Neural progenitor cell (in vitro differentiated cells): ENCODE measurements at regions not wholly inside any gene's neighbourhood (a gene's known extent, or its start where the extent isn't known, plus 50 kb on each side); places are given as distances from the start of the nearest gene placed in this dataset.
"Not testable (repeated sequence)": the region's sequence is repeated elsewhere in the genome, so short reads cannot be mapped to it uniquely, and the experiment has no call there.

ENCODE experiments used
- DNase-seq: peaks from one replicate; pipeline ENCODE4 v3.0.0-alpha.2; 2016; ENCODE audit warnings: low spot score
- H2AFZ ChIP-seq: fragments of 200-600 bp; sonication (generic); replicated peaks from 2 replicates; pipeline ENCODE4 v1.6.1; 2016; ENCODE audit warnings: antibody characterized with exemption
- H3F3A ChIP-seq: fragments of 200-600 bp; sonication (generic); 2 replicates; pipeline ENCODE4 v1.6.1; 2016; ENCODE audit warnings: antibody characterized with exemption, low read depth
- H3K27ac ChIP-seq: fragments of 200-600 bp; sonication (generic); 2 replicates; pipeline ENCODE4 v1.5.1; 2016; ENCODE audit warnings: mild to moderate bottlenecking
- H3K27me3 ChIP-seq: fragments of 200-600 bp; sonication (generic); 2 replicates; pipeline ENCODE4 v1.6.1; 2016; ENCODE audit warnings: mild to moderate bottlenecking, moderate library complexity
- H3K36me3 ChIP-seq: fragments of 200-600 bp; sonication (generic); 2 replicates; pipeline ENCODE4 v1.5.1; 2016
- H3K4me1 ChIP-seq: fragments of 200-600 bp; sonication (generic); 2 replicates; pipeline ENCODE4 v1.6.1; 2016; ENCODE audit warnings: mixed run types
- H3K4me2 ChIP-seq: fragments of 200-600 bp; sonication (generic); 2 replicates; pipeline ENCODE4 v1.6.1; 2016
- H3K4me3 ChIP-seq: fragments of 200-600 bp; sonication (generic); 2 replicates; pipeline ENCODE4 v1.5.1; 2016
- H3K79me2 ChIP-seq: fragments of 200-600 bp; sonication (generic); 2 replicates; pipeline ENCODE4 v1.6.1; 2016; ENCODE audit warnings: low read depth
- H3K9ac ChIP-seq: fragments of 200-600 bp; sonication (generic); 2 replicates; pipeline ENCODE4 v1.6.1; 2016
- H3K9me3 ChIP-seq: fragments of 200-600 bp; sonication (generic); 2 replicates; pipeline ENCODE4 v1.5.1; 2016; ENCODE audit warnings: low read depth
- H4K20me1 ChIP-seq: fragments of 200-600 bp; sonication (generic); 2 replicates; pipeline ENCODE4 v1.6.1; 2016; ENCODE audit warnings: low read depth
- H3K27ac Mint-ChIP-seq: 3 replicates; pipeline ENCODE4 v1.8.0; 2021; ENCODE audit warnings: mixed read lengths
- H3K27me3 Mint-ChIP-seq: 2 replicates; pipeline ENCODE4 v1.8.0; 2022; ENCODE audit warnings: low read depth, mild to moderate bottlenecking, inconsistent platforms, moderate library complexity, mixed read lengths; ENCODE audit not compliant: insufficient read depth
- H3K36me3 Mint-ChIP-seq: 3 replicates; pipeline ENCODE4 v1.8.0; 2021; ENCODE audit warnings: mixed read lengths
- H3K4me1 Mint-ChIP-seq: 3 replicates; pipeline ENCODE4 v1.8.0; 2021; ENCODE audit warnings: mixed read lengths
- H3K4me3 Mint-ChIP-seq: 3 replicates; pipeline ENCODE4 v1.8.0; 2021; ENCODE audit warnings: mild to moderate bottlenecking, moderate library complexity, mixed read lengths
- H3K9me3 Mint-ChIP-seq: 3 replicates; pipeline ENCODE4 v1.8.0; 2020; ENCODE audit warnings: mixed read lengths
- CTCF ChIP-seq: fragments of 200-600 bp; sonication (generic); IDR thresholded peaks from 2 replicates; pipeline ENCODE4 v1.5.1; 2017; ENCODE audit warnings: antibody characterized with exemption, mild to moderate bottlenecking
- EZH2 ChIP-seq: fragments of 200-600 bp; sonication (generic); IDR thresholded peaks from 2 replicates; pipeline ENCODE4 v1.6.1; 2017; ENCODE audit warnings: antibody characterized with exemption, mild to moderate bottlenecking, moderate library complexity
- EZH2phosphoT487 ChIP-seq: fragments of 200-600 bp; sonication (generic); IDR thresholded peaks from 2 replicates; pipeline ENCODE4 v1.6.1; 2017; ENCODE audit warnings: antibody characterized with exemption

DNA sequence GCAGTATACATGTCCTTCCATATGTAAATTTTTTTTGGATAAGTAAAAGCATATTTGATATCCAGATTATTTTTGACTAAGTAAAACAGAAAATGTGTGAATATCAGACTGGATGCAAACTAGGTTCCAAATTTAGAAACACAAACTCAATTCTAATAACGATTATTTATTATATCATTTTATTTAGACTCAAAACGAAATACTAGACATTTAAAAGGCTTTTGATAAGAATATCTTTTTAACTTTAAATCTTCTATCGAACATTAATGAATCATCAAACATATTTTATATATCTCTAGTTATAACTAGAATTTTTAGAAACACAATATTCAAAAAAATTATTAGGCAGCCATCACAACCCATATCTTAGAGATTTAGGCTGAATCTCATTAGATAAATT is 195.2 kb upstream of the KCND2 start:
- no peak overlapping the region for H3K9ac ChIP-seq
- H3K36me3 Mint-ChIP-seq: no peaks in the 10 kb centered on the region
- TF ChIP-seq CTCF: no peak
- TF ChIP-seq EZH2: no peak
- no peak for TF ChIP-seq EZH2phosphoT487
- H3K4me1 Mint-ChIP-seq: no peaks in the 10 kb centered on the region
- H3K4me3 Mint-ChIP-seq: no peak overlapping the region
- DNase-seq: no peak
- no peak overlapping the region for H3K4me2 ChIP-seq
- H3K79me2 ChIP-seq: no peaks in the 10 kb centered on the region
- H3K27me3 ChIP-seq: no peaks in the 10 kb centered on the region
- H3K9me3 ChIP-seq: no peaks in the 10 kb centered on the region
- no peak overlapping the region for H3K27ac ChIP-seq
- no peak overlapping the region for H3K4me3 ChIP-seq
- no peaks in the 10 kb centered on the region for H3K36me3 ChIP-seq
- H3K9me3 Mint-ChIP-seq: no peaks in the 10 kb centered on the region
- no peak overlapping the region for H3K27ac Mint-ChIP-seq
- H3F3A ChIP-seq: no peaks in the 10 kb centered on the region
- H3K27me3 Mint-ChIP-seq: no peaks in the 10 kb centered on the region
- no peaks in the 10 kb centered on the region for H3K4me1 ChIP-seq
- H4K20me1 ChIP-seq: no peaks in the 10 kb centered on the region
- H2AFZ ChIP-seq: no peak overlapping the region

DNA sequence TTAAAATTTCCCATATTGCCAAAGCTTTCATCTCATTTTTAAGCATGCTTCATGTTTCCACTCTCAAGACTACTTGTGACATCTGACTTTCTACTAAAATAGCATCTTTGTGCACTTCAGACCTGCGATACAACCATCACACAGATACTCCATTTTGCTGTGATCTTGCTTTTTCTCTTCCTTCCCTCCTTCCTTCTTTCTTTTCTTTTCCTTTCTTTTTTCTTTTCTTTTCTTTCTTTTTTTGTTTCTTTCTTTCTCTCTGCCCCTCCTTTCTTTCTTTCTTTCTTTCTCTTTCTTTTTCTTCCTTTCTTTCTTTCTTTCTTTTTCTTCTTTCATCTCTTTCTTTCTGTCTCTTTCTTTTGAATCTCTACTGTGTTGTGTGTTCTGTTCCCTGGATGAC is 194.0 kb upstream of the KCND2 start:
- Histone ChIP-seq H3K27me3 (no peaks in the 10 kb centered on the region), H3K36me3 (no peaks in the 10 kb centered on the region), H4K20me1 (no peaks in the 10 kb centered on the region), H3K79me2 (no peaks in the 10 kb centered on the region), H3K9me3 (no peaks in the 10 kb centered on the region), H3K4me3 (no peak overlapping the region), H2AFZ (peak overlapping the region; percentile 4), H3K9ac (no peak overlapping the region), H3K27ac (no peak overlapping the region), H3F3A (no peaks in the 10 kb centered on the region), H3K4me2 (no peak overlapping the region), H3K4me1 (no peaks in the 10 kb centered on the region)
- H3K4me1 Mint-ChIP-seq: no peaks in the 10 kb centered on the region
- TF ChIP-seq EZH2phosphoT487: no peak
- TF ChIP-seq EZH2: no peak
- no peak for TF ChIP-seq CTCF
- DNase-seq: no peak
- no peaks in the 10 kb centered on the region for H3K27me3 Mint-ChIP-seq
- H3K4me3 Mint-ChIP-seq: no peak overlapping the region
- no peak overlapping the region for H3K27ac Mint-ChIP-seq
- no peaks in the 10 kb centered on the region for H3K36me3 Mint-ChIP-seq
- no peaks in the 10 kb centered on the region for H3K9me3 Mint-ChIP-seq

DNA sequence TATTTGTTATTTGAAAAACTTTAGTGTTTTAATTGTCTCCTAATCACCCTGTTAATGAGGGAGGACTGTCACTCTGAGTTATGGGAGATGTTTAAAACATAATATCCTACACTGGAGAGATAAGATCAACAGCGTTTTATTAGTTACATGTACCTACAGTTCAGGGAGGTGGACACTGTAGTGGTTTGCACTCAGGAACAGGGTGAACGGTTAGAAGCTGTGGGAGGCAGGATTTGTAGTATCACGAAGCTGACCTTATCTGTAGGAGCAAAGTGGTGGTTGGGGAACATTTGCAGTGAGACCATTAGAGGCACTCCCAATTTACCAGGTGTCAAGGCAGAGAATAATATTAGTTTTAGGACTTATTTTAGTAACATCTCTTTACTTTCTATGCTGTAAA is 193.3 kb upstream of the KCND2 start:
- H3K27ac Mint-ChIP-seq: no peak overlapping the region
- H2AFZ ChIP-seq: peak overlapping the region; percentile 22
- no peak overlapping the region for H3K27ac ChIP-seq
- no peaks in the 10 kb centered on the region for H3F3A ChIP-seq
- H3K36me3 Mint-ChIP-seq: no peaks in the 10 kb centered on the region
- no peaks in the 10 kb centered on the region for H3K36me3 ChIP-seq
- TF ChIP-seq EZH2 (no peak), CTCF (no peak), EZH2phosphoT487 (no peak)
- H3K79me2 ChIP-seq: no peaks in the 10 kb centered on the region
- no peak overlapping the region for H3K4me3 Mint-ChIP-seq
- DNase-seq: no peak
- no peaks in the 10 kb centered on the region for H3K9me3 Mint-ChIP-seq
- H3K9me3 ChIP-seq: no peaks in the 10 kb centered on the region
- no peaks in the 10 kb centered on the region for H3K4me1 Mint-ChIP-seq
- no peaks in the 10 kb centered on the region for H3K4me1 ChIP-seq
- H4K20me1 ChIP-seq: no peaks in the 10 kb centered on the region
- no peaks in the 10 kb centered on the region for H3K27me3 ChIP-seq
- no peak overlapping the region for H3K4me2 ChIP-seq
- H3K9ac ChIP-seq: no peak overlapping the region
- no peak overlapping the region for H3K4me3 ChIP-seq
- H3K27me3 Mint-ChIP-seq: no peaks in the 10 kb centered on the region

DNA sequence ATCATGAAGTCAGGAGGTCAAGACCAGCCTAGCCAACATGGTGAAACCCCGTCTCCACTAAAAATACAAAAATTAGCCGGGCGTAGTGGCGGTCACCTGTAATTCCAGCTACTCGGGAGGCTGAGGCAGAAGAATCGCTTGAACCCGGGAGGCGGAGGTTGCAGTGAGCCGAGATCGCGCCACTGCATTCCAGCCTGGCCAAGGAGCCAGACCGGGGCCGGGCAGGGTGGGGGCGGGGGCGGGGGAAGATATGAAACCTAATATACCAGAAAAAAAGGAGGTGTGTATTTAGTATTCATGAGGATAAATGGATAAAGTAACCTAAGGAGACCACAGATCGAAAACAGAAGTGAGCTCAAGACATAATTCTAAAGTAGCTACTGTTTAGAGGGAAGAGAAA is 186.5 kb upstream of the KCND2 start:
- not testable (repeated sequence) for H2AFZ ChIP-seq, H3K9ac ChIP-seq, H3K9me3 ChIP-seq, H3K4me2 ChIP-seq, H3K4me3 Mint-ChIP-seq, H4K20me1 ChIP-seq, H3K4me1 ChIP-seq, H3K4me3 ChIP-seq, H3F3A ChIP-seq, H3K36me3 ChIP-seq, DNase-seq, H3K27me3 ChIP-seq, H3K9me3 Mint-ChIP-seq, H3K36me3 Mint-ChIP-seq, H3K79me2 ChIP-seq, H3K4me1 Mint-ChIP-seq, H3K27ac Mint-ChIP-seq, H3K27me3 Mint-ChIP-seq, H3K27ac ChIP-seq
